Gastroesophageal sphincter (tissue), 3 donors: ENCODE measurements at regions not wholly inside any gene's neighbourhood (a gene's known extent, or its start where the extent isn't known, plus 50 kb on each side); places are given as distances from the start of the nearest gene placed in this dataset.

Experiments
- CTCF ChIP-seq, 4 experiments: fragments of 200-600 bp in 2 of 4; fragments of 450-650 bp in 2 of 4; sonication (generic) in 1 of 4; IDR thresholded peaks; one replicate each; pipeline ENCODE4 v1.5.1; 2017 to 2019; ENCODE audit warnings: antibody characterized with exemption in 4 of 4, mild to moderate bottlenecking in 2 of 4, moderate library complexity in 2 of 4
- POLR2A ChIP-seq, 2 donors: fragments of 450-650 bp; IDR thresholded peaks; one replicate each; pipeline ENCODE4 v1.6.1; 2017; ENCODE audit warnings: antibody characterized with exemption in 2 of 2, mild to moderate bottlenecking in 2 of 2, moderate library complexity in 1 of 2

GRCh38 chr5:56746553-56747339 is 68.6 kb upstream of the MAP3K1 start:
- TF ChIP-seq CTCF (IDR thresholded peaks at IDR 0.05) (no peak), POLR2A (IDR thresholded peaks at IDR 0.05) (no peak)
